GM12878 (cell line): ENCODE measurements at regions not wholly inside any gene's neighbourhood (a gene's known extent, or its start where the extent isn't known, plus 50 kb on each side); places are given as distances from the start of the nearest gene placed in this dataset.

Experiments
- ATAC-seq: fragments of 200-7000 bp; cut with Tn5 transposase; 3 replicates; pipeline ENCODE4 v1.9.1; 2020; ENCODE audit warnings: mild to moderate bottlenecking, moderate library complexity
- BruUV-seq: library from RNA; stranded (reverse); fragments of 400-500 nt; replicated peaks from 2 replicates; lab custom pipeline; 2021; lab: Mats Ljungman, UMichigan
- CTCF ChIA-PET: fragments of 300-600 bp; sonication (Branson Sonifier 250); formaldehyde crosslinking; extraction: SDS; loops from one replicate; lab custom pipeline; 2021; ENCODE audit warnings: inconsistent platforms; lab: Yijun Ruan, JAX
- POLR2A ChIA-PET: fragments of 350-600 bp; formaldehyde crosslinking; extraction: SDS; loops from one replicate; lab custom pipeline; 2021; ENCODE audit warnings: inconsistent platforms; lab: Charles Lee
- RAD21 ChIA-PET: fragments of 300-600 bp; sonication (Branson Sonifier 250); formaldehyde crosslinking; loops from one replicate; lab custom pipeline; 2023; ENCODE audit warnings: antibody characterized with exemption; ENCODE audit not compliant: unreplicated experiment; lab: Charles Lee
- SMC1A ChIA-PET: fragments of 300-600 bp; sonication (Branson Sonifier 250); formaldehyde crosslinking; loops from one replicate; lab custom pipeline; 2023; ENCODE audit not compliant: unreplicated experiment, uncharacterized antibody; lab: Charles Lee
- DNase-seq: peaks from one replicate; pipeline ENCODE4 v3.0.0-alpha.2; 2011; ENCODE audit warnings: low read depth, low spot score
- FAIRE-seq: peaks from 3 replicates; lab custom pipeline; 2011; peaks lifted over from hg19 to GRCh38; lab: Jason Lieb, UNC
- H2AFZ ChIP-seq: 2 replicates; pipeline ENCODE4 v1.6.0; 2011; ENCODE audit warnings: low read depth, low read length, control low read depth; ENCODE audit not compliant: control insufficient read depth
- H3K27ac ChIP-seq: 2 replicates; pipeline ENCODE4 v1.5.1; 2011; ENCODE audit warnings: control low read depth; ENCODE audit not compliant: control insufficient read depth, insufficient read depth
- H3K27me3 ChIP-seq, 2 experiments: replicated peaks in 1 of 2; 2 replicates each; pipeline versions ENCODE4 v1.6.0 to v1.6.1; 2011; ENCODE audit warnings: low read length in 1 of 2; ENCODE audit not compliant: control insufficient read depth in 2 of 2, insufficient read depth in 2 of 2
- H3K36me3 ChIP-seq, 2 experiments: 2 replicates each; pipeline ENCODE4 v1.5.1; 2011; ENCODE audit warnings: low read length in 1 of 2; ENCODE audit not compliant: control insufficient read depth in 2 of 2, insufficient read depth in 2 of 2
- H3K4me1 ChIP-seq: 2 replicates; pipeline ENCODE4 v1.6.1; 2011; ENCODE audit warnings: mild to moderate bottlenecking, low read length, moderate library complexity, mixed read lengths; ENCODE audit not compliant: control insufficient read depth, insufficient read depth
- H3K4me2 ChIP-seq: 2 replicates; pipeline ENCODE4 v1.6.0; 2011; ENCODE audit warnings: control low read depth; ENCODE audit not compliant: control insufficient read depth, insufficient read depth
- H3K4me3 ChIP-seq: fragments of 200-600 bp; sonication (generic); 2 replicates; pipeline ENCODE4 v1.5.1; 2016
- H3K79me2 ChIP-seq: 2 replicates; pipeline ENCODE4 v1.6.0; 2011; ENCODE audit warnings: low read length; ENCODE audit not compliant: control insufficient read depth, insufficient read depth
- H3K9ac ChIP-seq: 2 replicates; pipeline ENCODE4 v1.8.0; 2011; ENCODE audit warnings: low read length, control low read depth, mixed read lengths; ENCODE audit not compliant: control insufficient read depth, insufficient read depth
- H3K9me3 ChIP-seq: replicated peaks from 3 replicates; pipeline ENCODE4 v1.5.1; 2011; ENCODE audit warnings: mild to moderate bottlenecking, low read length; ENCODE audit not compliant: control insufficient read depth, insufficient read depth
- H4K20me1 ChIP-seq: 2 replicates; pipeline ENCODE4 v1.6.0; 2011; ENCODE audit not compliant: control insufficient read depth, insufficient read depth
- NR2C1 ChIP-seq: fragments of 450-650 bp; IDR thresholded peaks from 2 replicates; pipeline ENCODE4 v1.6.1; 2017; ENCODE audit warnings: antibody characterized with exemption, mild to moderate bottlenecking, moderate library complexity
- STAT1 ChIP-seq: fragments of 450-650 bp; conservative IDR thresholded peaks from 2 replicates; pipeline ENCODE4 v1.6.1; 2014; ENCODE audit warnings: antibody characterized with exemption, mild to moderate bottlenecking
- YY1 ChIP-seq: IDR thresholded peaks from 2 replicates; pipeline ENCODE4 v1.6.1; 2011; ENCODE audit warnings: low read depth, mild to moderate bottlenecking, low read length
- WGBS: methylation state at CpG from one replicate; pipeline ENCODE4 v1.1.6; 2016; ENCODE audit warnings: low lambda C conversion rate; ENCODE audit not compliant: insufficient replicate concordance, insufficient coverage; ENCODE audit errors: missing lambda C conversion rate; 5-methylcytosine and 5-hydroxymethylcytosine counted together
- in situ Hi-C: fragments of 300-500 bp; cut with MboI; formaldehyde crosslinking; loops from 9 replicates; pipeline ENCODE4 v1.14.3; 2018; ENCODE audit warnings: mixed read lengths
- intact Hi-C: fragments of 100-400 bp; cut with micrococcal nuclease; formaldehyde crosslinking; loops from one replicate; pipeline ENCODE4 v1.14.2; 2022; ENCODE audit not compliant: unreplicated experiment
- TF ChIP-seq, protein P1 (sequence below): fragments of 450-650 bp; IDR thresholded peaks from 2 replicates; pipeline ENCODE4 v1.6.1; 2018; ENCODE audit warnings: borderline replicate concordance, mild to moderate bottlenecking; ENCODE audit not compliant: partially characterized antibody
- TF ChIP-seq, protein P2 (sequence below): fragments of 450-650 bp; IDR thresholded peaks from 2 replicates; pipeline ENCODE4 v1.6.1; 2014; ENCODE audit warnings: mild to moderate bottlenecking

DNA sequence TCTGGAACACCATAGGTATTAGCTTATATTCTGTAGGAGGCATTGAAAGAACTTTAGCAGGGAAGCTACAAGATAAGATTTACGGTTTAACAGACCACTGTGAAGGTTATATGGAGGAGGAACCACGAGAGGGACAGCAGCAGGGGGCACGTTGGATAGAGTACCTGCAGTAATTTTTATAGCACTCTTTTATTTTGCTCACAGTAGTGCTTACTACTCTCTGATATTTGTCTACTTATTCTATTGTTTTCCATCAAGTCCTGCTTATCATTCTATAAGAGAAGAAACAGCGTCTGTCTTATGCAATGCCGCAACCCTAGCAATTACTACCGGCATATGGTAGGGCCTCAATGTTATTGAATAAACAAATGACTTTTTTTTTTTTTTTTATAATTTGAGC is 122.5 kb downstream of the PCDH7 start (continued):
- TF ChIP-seq, protein P1, sequence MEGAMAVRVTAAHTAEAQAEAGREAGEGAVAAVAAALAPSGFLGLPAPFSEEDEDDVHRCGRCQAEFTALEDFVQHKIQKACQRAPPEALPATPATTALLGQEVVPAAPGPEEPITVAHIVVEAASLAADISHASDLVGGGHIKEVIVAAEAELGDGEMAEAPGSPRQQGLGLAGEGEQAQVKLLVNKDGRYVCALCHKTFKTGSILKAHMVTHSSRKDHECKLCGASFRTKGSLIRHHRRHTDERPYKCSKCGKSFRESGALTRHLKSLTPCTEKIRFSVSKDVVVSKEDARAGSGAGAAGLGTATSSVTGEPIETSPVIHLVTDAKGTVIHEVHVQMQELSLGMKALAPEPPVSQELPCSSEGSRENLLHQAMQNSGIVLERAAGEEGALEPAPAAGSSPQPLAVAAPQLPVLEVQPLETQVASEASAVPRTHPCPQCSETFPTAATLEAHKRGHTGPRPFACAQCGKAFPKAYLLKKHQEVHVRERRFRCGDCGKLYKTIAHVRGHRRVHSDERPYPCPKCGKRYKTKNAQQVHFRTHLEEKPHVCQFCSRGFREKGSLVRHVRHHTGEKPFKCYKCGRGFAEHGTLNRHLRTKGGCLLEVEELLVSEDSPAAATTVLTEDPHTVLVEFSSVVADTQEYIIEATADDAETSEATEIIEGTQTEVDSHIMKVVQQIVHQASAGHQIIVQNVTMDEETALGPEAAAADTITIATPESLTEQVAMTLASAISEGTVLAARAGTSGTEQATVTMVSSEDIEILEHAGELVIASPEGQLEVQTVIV, result no peak
- TF ChIP-seq STAT1, result no peak

DNA sequence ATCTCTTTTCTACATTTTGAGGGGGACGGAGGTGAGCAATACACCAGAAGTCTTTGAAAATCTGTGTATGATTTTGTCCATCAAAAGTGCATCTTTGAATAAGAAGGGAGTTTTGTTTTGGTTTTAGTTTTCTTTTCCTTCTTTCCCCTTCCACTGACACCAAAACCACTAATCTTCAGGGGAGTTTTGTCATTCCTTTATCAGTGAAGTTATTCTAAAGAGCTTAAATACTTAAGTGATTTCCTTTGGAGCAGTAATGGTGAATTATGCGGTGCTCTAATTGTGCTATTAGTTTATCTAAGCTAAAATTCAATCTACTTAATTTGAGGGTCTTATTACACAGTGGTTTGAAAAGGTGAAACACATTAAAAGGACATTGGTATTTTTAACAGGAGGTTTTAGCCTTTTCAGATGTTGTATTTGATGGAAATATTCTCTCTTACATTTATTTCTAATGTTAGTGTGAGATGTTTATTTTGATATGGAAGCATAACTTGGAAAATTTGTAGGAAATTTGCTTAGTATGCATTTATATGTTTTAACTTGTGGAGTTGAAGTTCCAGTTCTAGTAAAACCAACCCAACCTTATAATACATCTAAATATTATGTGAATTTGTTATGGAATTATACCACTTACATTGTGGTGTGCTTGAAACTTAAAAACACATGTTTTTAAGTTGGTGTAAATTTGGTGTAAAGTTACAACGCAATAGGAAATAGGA is 124.9 kb downstream of the PCDH7 start:
- WGBS, result 30% methylated on average over 3 of the region's 3 CpGs
- POLR2A ChIA-PET, result no interaction called here
- H3K36me3 ChIP-seq, result no peaks in the 10 kb centered on the region
- H4K20me1 ChIP-seq, result no peaks in the 10 kb centered on the region
- intact Hi-C loops (no loop called here), in situ Hi-C loops (no loop called here)
- H3K4me2 ChIP-seq, result no peak overlapping the region
- no peak overlapping the region for H3K9ac ChIP-seq
- FAIRE-seq, result no peak
- H3K4me1 ChIP-seq, result no peaks in the 10 kb centered on the region
- RAD21 ChIA-PET, result no interaction called here
- ATAC-seq, result no peak
- no peaks in the 10 kb centered on the region for H3K79me2 ChIP-seq
- H3K4me3 ChIP-seq, result no peak overlapping the region
- no peak overlapping the region for H2AFZ ChIP-seq
- TF ChIP-seq, protein P2, sequence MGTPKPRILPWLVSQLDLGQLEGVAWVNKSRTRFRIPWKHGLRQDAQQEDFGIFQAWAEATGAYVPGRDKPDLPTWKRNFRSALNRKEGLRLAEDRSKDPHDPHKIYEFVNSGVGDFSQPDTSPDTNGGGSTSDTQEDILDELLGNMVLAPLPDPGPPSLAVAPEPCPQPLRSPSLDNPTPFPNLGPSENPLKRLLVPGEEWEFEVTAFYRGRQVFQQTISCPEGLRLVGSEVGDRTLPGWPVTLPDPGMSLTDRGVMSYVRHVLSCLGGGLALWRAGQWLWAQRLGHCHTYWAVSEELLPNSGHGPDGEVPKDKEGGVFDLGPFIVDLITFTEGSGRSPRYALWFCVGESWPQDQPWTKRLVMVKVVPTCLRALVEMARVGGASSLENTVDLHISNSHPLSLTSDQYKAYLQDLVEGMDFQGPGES, result no peak
- TF ChIP-seq NR2C1 (no peak), YY1 (no peak)
- BruUV-seq, result no TSS peak
- DNase-seq, result no peak
- CTCF ChIA-PET, result no interaction called here
- no peak overlapping the region for H3K27ac ChIP-seq
- H3K9me3 ChIP-seq, result no peaks in the 10 kb centered on the region
- SMC1A ChIA-PET, result no interaction called here
- no peaks in the 10 kb centered on the region for H3K27me3 ChIP-seq
